Esophagus squamous epithelium (tissue), 5 donors: ENCODE measurements at regions not wholly inside any gene's neighbourhood (a gene's known extent, or its start where the extent isn't known, plus 50 kb on each side); places are given as distances from the start of the nearest gene placed in this dataset.
"Not testable (repeated sequence)": the region's sequence is repeated elsewhere in the genome, so short reads cannot be mapped to it uniquely, and the experiment has no call there.

Experiments
- DNase-seq: peaks from one replicate; lab custom pipeline; 2025; lab: John Stamatoyannopoulos, UW
- H3K27ac ChIP-seq, 4 donors: fragments of 200-600 bp; sonication (generic); one replicate each; pipeline ENCODE4 v1.5.1; 2016 to 2019; ENCODE audit warnings: mild to moderate bottlenecking in 1 of 4
- H3K27me3 ChIP-seq, 4 donors: fragments of 200-600 bp; sonication (generic); 1 replicate in 3 of 4; 2 replicates in 1 of 4; pipeline versions ENCODE4 v1.5.1 to v1.6.0; 2017 to 2021; ENCODE audit warnings: antibody characterized with exemption in 1 of 4
- H3K36me3 ChIP-seq, 3 donors: fragments of 200-600 bp; sonication (generic); one replicate each; pipeline ENCODE4 v1.5.1; 2016 to 2019
- H3K4me1 ChIP-seq, 3 donors: fragments of 200-600 bp; sonication (generic); one replicate each; pipeline ENCODE4 v1.5.1; 2017 to 2019
- H3K4me3 ChIP-seq, 4 donors: fragments of 200-600 bp; sonication (generic); 1 replicate in 3 of 4; 2 replicates in 1 of 4; pipeline ENCODE4 v1.5.1; 2016 to 2019; ENCODE audit warnings: mild to moderate bottlenecking in 2 of 4, moderate library complexity in 1 of 4
- H3K9me3 ChIP-seq, 3 donors: fragments of 200-600 bp; sonication (generic); one replicate each; pipeline ENCODE4 v1.5.1; 2016 to 2019
- POLR2A ChIP-seq, 4 donors: fragments of 450-650 bp; IDR thresholded peaks; one replicate each; pipeline ENCODE4 v1.6.1; 2017; ENCODE audit warnings: antibody characterized with exemption in 4 of 4, mild to moderate bottlenecking in 4 of 4, moderate library complexity in 3 of 4
- WGBS, 2 donors: methylation state at CpG; one replicate each; pipeline ENCODE4 v1.1.5; 2018; 5-methylcytosine and 5-hydroxymethylcytosine counted together
- intact Hi-C: fragments of 100-400 bp; cut with DNase I; formaldehyde crosslinking; loops from one replicate; pipeline ENCODE4 v1.15.0; 2022
- TF ChIP-seq, protein P1 (sequence below), 6 experiments: fragments of 450-650 bp in 4 of 6; fragments of 200-600 bp in 2 of 6; sonication (generic) in 2 of 6; IDR thresholded peaks; one replicate each; pipeline ENCODE4 v1.5.1; 2016 to 2019; ENCODE audit warnings: antibody characterized with exemption in 6 of 6, mild to moderate bottlenecking in 4 of 6, moderate library complexity in 4 of 6
- donor health status: DM: yes; HTN: yes; CAD: no.

DNA sequence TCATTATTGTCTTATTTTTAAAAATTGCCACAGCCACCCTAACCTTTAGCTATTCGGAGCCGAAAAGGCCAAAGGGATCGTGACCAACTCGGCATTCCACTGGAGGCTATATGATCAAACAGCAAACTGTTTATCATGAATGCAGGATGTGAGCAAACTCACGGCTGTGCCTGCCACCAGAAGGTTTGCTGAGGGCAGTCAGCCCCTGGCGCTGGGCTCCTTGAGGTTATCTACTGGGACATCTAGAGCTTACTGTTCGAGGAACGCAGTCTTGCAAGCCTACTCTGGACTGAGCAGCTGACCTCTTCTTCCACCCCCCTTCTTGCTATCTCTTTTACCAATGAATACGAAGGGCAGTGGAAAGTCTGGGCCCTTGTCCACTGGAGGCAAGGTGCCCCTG, 231.5 kb upstream of the TARS1 start:
- Histone ChIP-seq H3K4me1 (no peaks in the 10 kb centered on the region), H3K27ac (no peak overlapping the region), H3K27me3 (no peaks in the 10 kb centered on the region), H3K36me3 (no peaks in the 10 kb centered on the region), H3K9me3 (no peaks in the 10 kb centered on the region), H3K4me3 (no peak overlapping the region)
- intact Hi-C loops: no loop called here
- TF ChIP-seq POLR2A (IDR thresholded peaks at IDR 0.05): no peak
- TF ChIP-seq, protein P1, sequence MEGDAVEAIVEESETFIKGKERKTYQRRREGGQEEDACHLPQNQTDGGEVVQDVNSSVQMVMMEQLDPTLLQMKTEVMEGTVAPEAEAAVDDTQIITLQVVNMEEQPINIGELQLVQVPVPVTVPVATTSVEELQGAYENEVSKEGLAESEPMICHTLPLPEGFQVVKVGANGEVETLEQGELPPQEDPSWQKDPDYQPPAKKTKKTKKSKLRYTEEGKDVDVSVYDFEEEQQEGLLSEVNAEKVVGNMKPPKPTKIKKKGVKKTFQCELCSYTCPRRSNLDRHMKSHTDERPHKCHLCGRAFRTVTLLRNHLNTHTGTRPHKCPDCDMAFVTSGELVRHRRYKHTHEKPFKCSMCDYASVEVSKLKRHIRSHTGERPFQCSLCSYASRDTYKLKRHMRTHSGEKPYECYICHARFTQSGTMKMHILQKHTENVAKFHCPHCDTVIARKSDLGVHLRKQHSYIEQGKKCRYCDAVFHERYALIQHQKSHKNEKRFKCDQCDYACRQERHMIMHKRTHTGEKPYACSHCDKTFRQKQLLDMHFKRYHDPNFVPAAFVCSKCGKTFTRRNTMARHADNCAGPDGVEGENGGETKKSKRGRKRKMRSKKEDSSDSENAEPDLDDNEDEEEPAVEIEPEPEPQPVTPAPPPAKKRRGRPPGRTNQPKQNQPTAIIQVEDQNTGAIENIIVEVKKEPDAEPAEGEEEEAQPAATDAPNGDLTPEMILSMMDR (IDR thresholded peaks at IDR 0.05): no peak
- DNase-seq: no peak
- 75 to 88% methylated on average over 7 to 9 of the region's 9 CpGs for WGBS, 2 donors

DNA sequence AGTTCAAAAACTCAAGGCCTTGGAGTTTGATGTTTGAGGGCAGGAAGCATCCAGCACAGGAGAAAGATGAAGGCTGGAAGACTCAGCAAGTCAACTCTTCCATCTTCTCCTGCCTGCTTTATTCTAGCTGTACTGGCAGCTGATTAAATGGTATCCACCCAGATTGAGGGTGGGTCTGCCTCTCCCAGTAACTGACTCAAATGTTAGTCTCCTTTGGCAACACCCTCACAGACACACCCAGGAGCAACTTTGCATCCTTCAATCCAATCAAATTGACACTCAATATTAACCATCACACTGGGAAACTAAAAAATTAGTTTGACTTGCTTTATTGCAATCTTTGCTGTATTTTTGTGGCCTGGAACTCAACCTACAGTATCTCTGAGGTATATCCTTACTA, 230.5 kb upstream of the TARS1 start:
- H3K9me3 ChIP-seq, H3K27ac ChIP-seq, intact Hi-C loops, DNase-seq, H3K4me1 ChIP-seq, H3K36me3 ChIP-seq, H3K4me3 ChIP-seq, H3K27me3 ChIP-seq: not testable (repeated sequence)

DNA sequence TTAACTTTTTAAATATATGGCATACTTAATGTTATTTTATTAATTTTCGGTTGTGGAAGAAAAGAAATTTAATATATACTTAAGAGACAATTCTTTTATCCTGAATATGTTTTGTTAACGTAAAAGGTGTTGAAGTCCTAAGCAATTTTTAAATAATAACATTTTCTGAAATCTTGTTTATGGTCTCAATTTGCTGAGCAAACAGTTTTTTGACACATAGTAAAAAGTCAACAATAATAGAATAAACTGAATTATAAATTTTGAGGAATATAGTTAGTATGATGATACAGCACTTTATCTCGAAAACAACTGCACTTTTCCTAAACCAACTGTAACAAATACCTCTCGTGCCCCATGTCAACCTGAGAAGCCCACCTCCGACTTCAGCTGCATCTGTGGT, 229.8 kb upstream of the TARS1 start:
- no peak for TF ChIP-seq POLR2A (IDR thresholded peaks at IDR 0.05)
- TF ChIP-seq, protein P1 (IDR thresholded peaks at IDR 0.05): no peak
- WGBS, 2 donors: 87 to 88% methylated on average over 5 of the region's 5 CpGs
- Histone ChIP-seq H3K4me1 (no peaks in the 10 kb centered on the region), H3K27me3 (no peaks in the 10 kb centered on the region), H3K4me3 (no peak overlapping the region), H3K36me3 (no peaks in the 10 kb centered on the region), H3K27ac (no peak overlapping the region), H3K9me3 (no peaks in the 10 kb centered on the region)
- intact Hi-C loops: no loop called here
- DNase-seq: no peak

DNA sequence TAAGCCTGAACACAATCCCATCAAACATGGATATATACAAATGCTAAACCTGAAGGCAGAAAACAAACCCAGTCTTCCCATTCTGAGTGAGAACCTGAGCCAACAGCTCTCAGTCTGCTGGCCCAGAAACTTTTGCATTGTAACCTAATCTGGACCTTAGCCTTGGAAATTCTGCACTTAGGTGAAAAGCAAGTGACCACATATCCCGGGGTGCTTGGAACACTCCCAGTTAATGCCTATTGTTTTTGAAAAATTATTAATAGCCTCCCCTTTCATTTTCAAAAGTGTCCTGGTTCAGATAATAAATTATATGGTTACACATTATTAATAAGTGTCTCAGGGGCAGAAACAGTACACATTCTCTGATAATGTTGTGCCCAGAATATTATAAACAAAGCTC, 228.3 kb upstream of the TARS1 start:
- intact Hi-C loops: no loop called here
- 9 to 19% methylated on average over 1 of the region's 1 CpG for WGBS, 2 donors
- no peaks in the 10 kb centered on the region for H3K36me3 ChIP-seq
- TF ChIP-seq, protein P1 (IDR thresholded peaks at IDR 0.05): no peak
- no peak for TF ChIP-seq POLR2A (IDR thresholded peaks at IDR 0.05)
- H3K27me3 ChIP-seq: no peaks in the 10 kb centered on the region
- no peak overlapping the region for H3K27ac ChIP-seq
- H3K4me3 ChIP-seq: no peak overlapping the region
- DNase-seq: no peak
- H3K9me3 ChIP-seq: no peaks in the 10 kb centered on the region
- H3K4me1 ChIP-seq: no peaks in the 10 kb centered on the region

DNA sequence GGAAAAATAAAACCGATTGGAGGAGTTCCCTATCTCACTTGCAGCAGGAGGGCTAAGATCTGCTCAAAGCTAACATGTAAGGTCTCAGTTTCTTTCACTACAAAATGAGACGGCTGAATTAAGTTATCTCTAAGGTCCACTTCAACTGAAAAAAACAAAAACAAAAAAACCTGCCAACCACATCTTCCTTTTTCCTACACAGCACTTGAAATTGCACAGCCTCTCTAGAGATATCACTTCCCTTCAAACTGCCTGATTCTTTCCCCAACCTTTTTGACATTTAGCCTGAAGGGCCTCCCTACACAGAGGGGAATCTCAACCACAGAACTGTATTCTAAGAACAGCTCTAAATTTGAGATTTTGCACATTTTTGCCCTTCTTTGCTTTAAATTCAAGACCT, 227.9 kb upstream of the TARS1 start:
- H3K4me3 ChIP-seq: no peak overlapping the region
- DNase-seq: no peak
- WGBS, 2 donors: 32 to 44% methylated on average over 2 of the region's 2 CpGs
- intact Hi-C loops: no loop called here
- H3K27ac ChIP-seq: no peak overlapping the region
- no peaks in the 10 kb centered on the region for H3K36me3 ChIP-seq
- H3K27me3 ChIP-seq: no peaks in the 10 kb centered on the region
- TF ChIP-seq POLR2A (IDR thresholded peaks at IDR 0.05): no peak
- TF ChIP-seq, protein P1 (IDR thresholded peaks at IDR 0.05): no peak
- no peaks in the 10 kb centered on the region for H3K9me3 ChIP-seq
- H3K4me1 ChIP-seq: no peaks in the 10 kb centered on the region

DNA sequence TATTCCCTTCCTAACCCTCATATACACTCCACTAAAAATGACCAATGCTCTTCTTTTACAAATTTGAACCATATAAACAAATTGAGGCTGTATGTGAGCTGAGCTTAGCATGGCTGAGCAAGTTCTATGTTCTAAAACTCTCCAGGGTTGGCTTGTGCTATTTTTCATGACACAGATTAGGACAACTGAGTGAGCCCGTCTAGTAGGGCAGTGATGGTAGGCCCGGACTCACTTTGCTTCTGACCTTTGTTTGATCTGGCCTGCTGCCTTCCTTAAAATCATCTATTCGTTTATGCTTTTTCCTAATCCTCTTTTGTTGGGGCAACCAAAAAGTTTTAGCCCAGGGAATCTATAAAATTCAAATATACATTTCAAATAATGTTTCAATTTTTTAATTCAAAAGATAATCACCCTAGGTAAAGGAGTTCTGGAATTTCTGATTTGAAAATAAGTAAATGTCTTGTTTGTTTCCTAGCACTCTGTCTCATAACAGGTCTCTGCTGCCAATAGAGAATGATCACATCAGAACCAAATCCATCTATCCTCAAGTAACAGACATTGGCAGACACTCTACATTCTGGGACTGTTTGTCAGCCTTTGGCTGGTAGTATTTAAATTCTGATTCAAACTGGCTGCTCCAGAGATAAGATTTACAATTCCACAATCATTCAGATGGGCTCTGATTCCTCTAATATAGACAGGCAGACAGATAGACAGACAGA, 217.0 kb upstream of the TARS1 start:
- H3K36me3 ChIP-seq: no peaks in the 10 kb centered on the region
- intact Hi-C loops: no loop called here
- no peak overlapping the region for H3K27ac ChIP-seq
- H3K4me3 ChIP-seq: no peak overlapping the region
- DNase-seq: no peak
- no peaks in the 10 kb centered on the region for H3K27me3 ChIP-seq
- no peaks in the 10 kb centered on the region for H3K4me1 ChIP-seq
- TF ChIP-seq POLR2A (IDR thresholded peaks at IDR 0.05): no peak
- TF ChIP-seq, protein P1 (IDR thresholded peaks at IDR 0.05): no peak
- WGBS, 2 donors: 44 to 50% methylated on average over 3 of the region's 3 CpGs
- no peaks in the 10 kb centered on the region for H3K9me3 ChIP-seq
